CD4-positive, alpha-beta T cell treated with Interleukin-6 for 4 hours (primary cell): ENCODE measurements at regions not wholly inside any gene's neighbourhood (a gene's known extent, or its start where the extent isn't known, plus 50 kb on each side); places are given as distances from the start of the nearest gene placed in this dataset.
"Not testable (repeated sequence)": the region's sequence is repeated elsewhere in the genome, so short reads cannot be mapped to it uniquely, and the experiment has no call there.

Experiments used
- DNase-seq: peaks from one replicate; pipeline ENCODE4 v3.0.0-alpha.2; 2020; ENCODE audit warnings: mixed read lengths

- DNase-seq = no peak
These were observed 292.5 kb upstream of the LYZL1 start for GRCh38 chr10:28996345-28996744.

- DNase-seq = no peak
These were observed 291.8 kb upstream of the LYZL1 start for GRCh38 chr10:28996947-28997551.

GRCh38 chr10:28997734-28998133, 291.1 kb upstream of the LYZL1 start:
- no peak for DNase-seq

- DNase-seq = no peak
These were observed 287.1 kb upstream of the LYZL1 start for GRCh38 chr10:29001801-29002200.

- DNase-seq = not testable (repeated sequence)
These were observed 285.9 kb upstream of the LYZL1 start for GRCh38 chr10:29003014-29003413.

GRCh38 chr10:29005988-29006387, 282.9 kb upstream of the LYZL1 start:
- no peak for DNase-seq

GRCh38 chr10:29007370-29007747, 281.5 kb upstream of the LYZL1 start:
- DNase-seq = no peak

GRCh38 chr10:29007748-29008610, 280.9 kb upstream of the LYZL1 start:
- DNase-seq = no peak

- no peak for DNase-seq
These were observed 279.4 kb upstream of the LYZL1 start for GRCh38 chr10:29009464-29009863.

GRCh38 chr10:29011516-29011915, 277.4 kb upstream of the LYZL1 start:
- DNase-seq = no peak

- DNase-seq = no peak
These were observed 275.8 kb upstream of the LYZL1 start for GRCh38 chr10:29012926-29013554.

- DNase-seq = no peak
These were observed 267.3 kb upstream of the LYZL1 start for GRCh38 chr10:29021591-29021990.

- no peak for DNase-seq
These were observed 266.4 kb upstream of the LYZL1 start for GRCh38 chr10:29022513-29022912.

- DNase-seq = no peak
These were observed 265.2 kb upstream of the LYZL1 start for GRCh38 chr10:29023678-29024077.

- DNase-seq = no peak
These were observed 262.6 kb upstream of the LYZL1 start for GRCh38 chr10:29026065-29026797.

- no peak for DNase-seq
These were observed 261.9 kb upstream of the LYZL1 start for GRCh38 chr10:29026802-29027580.

- DNase-seq = no peak
These were observed 260.4 kb upstream of the LYZL1 start for GRCh38 chr10:29028486-29028885.

- no peak for DNase-seq
These were observed 258.0 kb upstream of the LYZL1 start for GRCh38 chr10:29030900-29031299.

GRCh38 chr10:29032169-29032568, 256.7 kb upstream of the LYZL1 start:
- no peak for DNase-seq

GRCh38 chr10:29033311-29033940, 255.4 kb upstream of the LYZL1 start:
- DNase-seq = no peak

GRCh38 chr10:29034592-29034991, 254.3 kb upstream of the LYZL1 start:
- no peak for DNase-seq

GRCh38 chr10:29035721-29036120, 253.1 kb upstream of the LYZL1 start:
- no peak for DNase-seq
